H9 (cell line): ENCODE measurements at regions not wholly inside any gene's neighbourhood (a gene's known extent, or its start where the extent isn't known, plus 50 kb on each side); places are given as distances from the start of the nearest gene placed in this dataset.

ENCODE experiments used
- DNase-seq: peaks from one replicate; pipeline ENCODE4 v3.0.0-alpha.2; 2017
- H2AFZ ChIP-seq: one replicate; pipeline ENCODE4 v1.6.1; 2013; ENCODE audit warnings: mild to moderate bottlenecking, low read length, control low read depth, moderate library complexity
- H2AK5ac ChIP-seq: 2 replicates; pipeline ENCODE4 v1.6.1; 2013; ENCODE audit warnings: low read length, control low read depth, mixed read lengths; ENCODE audit not compliant: insufficient read length
- H2BK120ac ChIP-seq: one replicate; pipeline ENCODE4 v1.6.1; 2013; ENCODE audit warnings: low read depth, mild to moderate bottlenecking, low read length, control low read depth, inconsistent platforms; ENCODE audit not compliant: poor library complexity, severe bottlenecking
- H2BK12ac ChIP-seq: 2 replicates; pipeline ENCODE4 v1.6.1; 2013; ENCODE audit warnings: low read length, control low read depth, mixed read lengths, low read depth; ENCODE audit not compliant: insufficient read length
- H2BK15ac ChIP-seq: 2 replicates; pipeline ENCODE4 v1.6.1; 2013; ENCODE audit warnings: low read depth, low read length, control low read depth
- H2BK20ac ChIP-seq: one replicate; pipeline ENCODE4 v1.6.1; 2013; ENCODE audit warnings: low read depth, mild to moderate bottlenecking, low read length, control low read depth, inconsistent platforms; ENCODE audit not compliant: poor library complexity, severe bottlenecking
- H2BK5ac ChIP-seq: 2 replicates; pipeline ENCODE4 v1.6.1; 2013; ENCODE audit warnings: low read length, control low read depth, mixed read lengths; ENCODE audit not compliant: insufficient read length
- H3K14ac ChIP-seq: 2 replicates; pipeline ENCODE4 v1.6.1; 2013; ENCODE audit warnings: low read length, control low read depth; ENCODE audit not compliant: insufficient read depth
- H3K18ac ChIP-seq: 2 replicates; pipeline ENCODE4 v1.6.1; 2013; ENCODE audit warnings: low read depth, mild to moderate bottlenecking, mixed read lengths, low read length, control low read depth; ENCODE audit not compliant: insufficient read length
- H3K23ac ChIP-seq: 2 replicates; pipeline ENCODE4 v1.6.1; 2013; ENCODE audit warnings: low read length, control low read depth, mixed read lengths, low read depth; ENCODE audit not compliant: insufficient read length
- H3K23me2 ChIP-seq: 2 replicates; pipeline ENCODE4 v1.6.1; 2013; ENCODE audit warnings: low read depth, mild to moderate bottlenecking, mixed read lengths, low read length, control low read depth; ENCODE audit not compliant: insufficient read length, poor library complexity, severe bottlenecking
- H3K27ac ChIP-seq: 2 replicates; pipeline ENCODE4 v1.5.1; 2013; ENCODE audit warnings: low read length, control low read depth, mixed read lengths, low read depth; ENCODE audit not compliant: insufficient read length
- H3K27me3 ChIP-seq: 2 replicates; pipeline ENCODE4 v1.6.1; 2013; ENCODE audit warnings: low read length, control low read depth, inconsistent platforms; ENCODE audit not compliant: insufficient read depth
- H3K4ac ChIP-seq: 2 replicates; pipeline ENCODE4 v1.6.1; 2013; ENCODE audit warnings: low read depth, mild to moderate bottlenecking, control low read depth, inconsistent platforms, low read length, moderate library complexity
- H3K4me1 ChIP-seq: 2 replicates; pipeline ENCODE4 v1.6.1; 2013; ENCODE audit warnings: low read length, control low read depth, inconsistent platforms; ENCODE audit not compliant: insufficient read depth
- H3K4me2 ChIP-seq: 2 replicates; pipeline ENCODE4 v1.6.1; 2013; ENCODE audit warnings: low read length, control low read depth, mixed read lengths; ENCODE audit not compliant: insufficient read length, insufficient read depth
- H3K56ac ChIP-seq: 2 replicates; pipeline ENCODE4 v1.6.1; 2013; ENCODE audit warnings: low read depth, mild to moderate bottlenecking, mixed read lengths, low read length, control low read depth; ENCODE audit not compliant: insufficient read length
- H3K79me1 ChIP-seq: 2 replicates; pipeline ENCODE4 v1.6.1; 2013; ENCODE audit warnings: low read depth, mild to moderate bottlenecking, moderate library complexity, low read length, control low read depth, inconsistent platforms; ENCODE audit not compliant: insufficient read depth, poor library complexity, severe bottlenecking
- H3K79me2 ChIP-seq: 2 replicates; pipeline ENCODE4 v1.6.1; 2013; ENCODE audit warnings: low read length, control low read depth, inconsistent platforms; ENCODE audit not compliant: insufficient read depth
- H3K9ac ChIP-seq: 2 replicates; pipeline ENCODE4 v1.6.1; 2013; ENCODE audit warnings: low read length, control low read depth, mixed read lengths; ENCODE audit not compliant: insufficient read length; ENCODE audit errors: extremely low read depth
- H3K9me3 ChIP-seq: one replicate; pipeline ENCODE4 v1.6.1; 2013; ENCODE audit warnings: low read depth, low read length, inconsistent platforms; ENCODE audit not compliant: control insufficient read depth
- H3T11ph ChIP-seq: one replicate; pipeline ENCODE4 v1.6.1; 2013; ENCODE audit warnings: mild to moderate bottlenecking, low read length, control low read depth, inconsistent platforms
- H4K20me1 ChIP-seq: one replicate; pipeline ENCODE4 v1.6.1; 2013; ENCODE audit not compliant: control insufficient read depth, insufficient read length, insufficient read depth
- H4K5ac ChIP-seq: 2 replicates; pipeline ENCODE4 v1.6.1; 2013; ENCODE audit warnings: low read depth, mild to moderate bottlenecking, mixed read lengths, low read length, control low read depth; ENCODE audit not compliant: insufficient read length
- H4K8ac ChIP-seq: replicated peaks from 2 replicates; pipeline ENCODE4 v1.6.1; 2013; ENCODE audit warnings: low read length, control low read depth, mixed read lengths, low read depth; ENCODE audit not compliant: insufficient read length
- H4K91ac ChIP-seq: 2 replicates; pipeline ENCODE4 v1.6.1; 2013; ENCODE audit warnings: low read depth, mild to moderate bottlenecking, moderate library complexity, mixed read lengths, low read length, control low read depth; ENCODE audit not compliant: insufficient read length
- H3K27ac Mint-ChIP-seq, 3 experiments: 2 replicates in 2 of 3; 3 replicates in 1 of 3; pipeline ENCODE4 v1.8.0; 2020 to 2021; ENCODE audit warnings: mixed read lengths in 3 of 3, mild to moderate bottlenecking in 1 of 3, moderate library complexity in 1 of 3
- H3K27me3 Mint-ChIP-seq: 2 replicates; pipeline ENCODE4 v1.8.0; 2021; ENCODE audit warnings: low read depth, mild to moderate bottlenecking, moderate library complexity, mixed read lengths
- H3K36me3 Mint-ChIP-seq, 3 experiments: 2 replicates in 2 of 3; 3 replicates in 1 of 3; pipeline ENCODE4 v1.8.0; 2020 to 2021; ENCODE audit warnings: low read depth in 3 of 3, mixed read lengths in 3 of 3; ENCODE audit not compliant: insufficient read depth in 1 of 3
- H3K4me1 Mint-ChIP-seq, 2 experiments: 2 replicates each; pipeline ENCODE4 v1.8.0; 2020; ENCODE audit warnings: mixed read lengths in 2 of 2
- H3K4me3 Mint-ChIP-seq, 2 experiments: 2 replicates in 1 of 2; 3 replicates in 1 of 2; pipeline ENCODE4 v1.8.0; 2020 to 2021; ENCODE audit warnings: mild to moderate bottlenecking in 2 of 2, mixed read lengths in 2 of 2, moderate library complexity in 1 of 2
- H3K9me3 Mint-ChIP-seq, 2 experiments: 2 replicates in 1 of 2; 3 replicates in 1 of 2; pipeline ENCODE4 v1.8.0; 2020; ENCODE audit warnings: mild to moderate bottlenecking in 2 of 2, mixed read lengths in 2 of 2, moderate library complexity in 1 of 2
- WGBS: extraction: QIAGEN DNeasy Blood & Tissue Kit; methylation state at CpG from one replicate; pipeline ENCODE4 v1.1.7; 2013; ENCODE audit warnings: missing lambda C conversion rate, low lambda C conversion rate, mixed read lengths; ENCODE audit not compliant: insufficient read length; ENCODE audit errors: extremely low coverage; 5-methylcytosine and 5-hydroxymethylcytosine counted together
- TF ChIP-seq, protein P1 (sequence below): fragments of 200-600 bp; sonication (generic); conservative IDR thresholded peaks from 3 replicates; pipeline ENCODE4 v1.8.0; 2021; ENCODE audit warnings: antibody characterized with exemption, mild to moderate bottlenecking

DNA sequence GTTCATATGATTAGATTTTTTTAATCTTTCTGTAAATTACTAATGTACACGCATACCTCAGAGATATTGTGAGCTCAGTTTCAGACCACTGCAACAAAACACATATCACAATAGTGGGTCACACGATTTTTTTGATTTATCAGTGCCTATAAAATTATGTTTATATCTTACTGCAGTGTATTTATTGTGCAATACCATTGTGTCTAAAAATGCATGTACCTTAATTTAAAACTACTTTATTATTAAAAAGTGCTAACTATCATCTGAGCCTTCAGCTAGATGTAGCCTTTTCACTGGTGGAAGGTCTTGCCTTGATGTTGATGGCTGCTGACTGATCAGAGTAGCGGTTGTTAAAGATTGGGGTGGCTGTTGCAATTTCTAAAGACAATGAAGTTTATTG is 918.8 kb upstream of the CHORDC1 start:
- Histone ChIP-seq H3K79me2 (no peaks in the 10 kb centered on the region), H3K4me1 (no peaks in the 10 kb centered on the region), H3K9ac (no peak overlapping the region), H3K4ac (no peak overlapping the region), H4K20me1 (no peaks in the 10 kb centered on the region), H3K23ac (no peak overlapping the region), H2BK5ac (no peak overlapping the region), H3K18ac (no peak overlapping the region), H2AFZ (no peak overlapping the region), H3K9me3 (no peaks in the 10 kb centered on the region), H3K27me3 (no peaks in the 10 kb centered on the region), H2BK15ac (no peak overlapping the region), H3K23me2 (no peaks in the 10 kb centered on the region), H4K5ac (no peak overlapping the region), H4K8ac (no peak overlapping the region), H3K79me1 (no peaks in the 10 kb centered on the region), H3K27ac (no peak overlapping the region), H2BK20ac (no peak overlapping the region), H3K14ac (no peak overlapping the region), H3K4me2 (no peak overlapping the region), H4K91ac (no peak overlapping the region), H3T11ph (no peak overlapping the region), H2BK12ac (no peak overlapping the region), H3K56ac (no peak overlapping the region), H2BK120ac (no peak overlapping the region), H2AK5ac (no peak overlapping the region)
- Mint-ChIP-seq H3K36me3 (no peaks in the 10 kb centered on the region), H3K9me3 (no peaks in the 10 kb centered on the region), H3K27me3 (no peaks in the 10 kb centered on the region), H3K4me1 (no peaks in the 10 kb centered on the region; a peak in 1 of 4 replicates), H3K4me3 (no peak overlapping the region), H3K27ac (no peak overlapping the region)
- WGBS = no CpG with 5 or more reads among the region's 3 CpGs
- TF ChIP-seq, protein P1, sequence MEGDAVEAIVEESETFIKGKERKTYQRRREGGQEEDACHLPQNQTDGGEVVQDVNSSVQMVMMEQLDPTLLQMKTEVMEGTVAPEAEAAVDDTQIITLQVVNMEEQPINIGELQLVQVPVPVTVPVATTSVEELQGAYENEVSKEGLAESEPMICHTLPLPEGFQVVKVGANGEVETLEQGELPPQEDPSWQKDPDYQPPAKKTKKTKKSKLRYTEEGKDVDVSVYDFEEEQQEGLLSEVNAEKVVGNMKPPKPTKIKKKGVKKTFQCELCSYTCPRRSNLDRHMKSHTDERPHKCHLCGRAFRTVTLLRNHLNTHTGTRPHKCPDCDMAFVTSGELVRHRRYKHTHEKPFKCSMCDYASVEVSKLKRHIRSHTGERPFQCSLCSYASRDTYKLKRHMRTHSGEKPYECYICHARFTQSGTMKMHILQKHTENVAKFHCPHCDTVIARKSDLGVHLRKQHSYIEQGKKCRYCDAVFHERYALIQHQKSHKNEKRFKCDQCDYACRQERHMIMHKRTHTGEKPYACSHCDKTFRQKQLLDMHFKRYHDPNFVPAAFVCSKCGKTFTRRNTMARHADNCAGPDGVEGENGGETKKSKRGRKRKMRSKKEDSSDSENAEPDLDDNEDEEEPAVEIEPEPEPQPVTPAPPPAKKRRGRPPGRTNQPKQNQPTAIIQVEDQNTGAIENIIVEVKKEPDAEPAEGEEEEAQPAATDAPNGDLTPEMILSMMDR = no peak
- DNase-seq = no peak
